PC-3 (cell line): ENCODE measurements at regions not wholly inside any gene's neighbourhood (a gene's known extent, or its start where the extent isn't known, plus 50 kb on each side); places are given as distances from the start of the nearest gene placed in this dataset.
A peak's percentile ranks its signal among the peaks of the same experiment; 100 is the strongest.

ENCODE experiments used
- ATAC-seq: fragments of 200-7000 bp; cut with Tn5 transposase; 2 replicates; pipeline ENCODE4 v1.9.1; 2020; ENCODE audit warnings: mild to moderate bottlenecking, moderate library complexity
- BruUV-seq: library from RNA; stranded (reverse); fragments of 400-500 nt; replicated peaks from 2 replicates; lab custom pipeline; 2021; lab: Mats Ljungman, UMichigan
- CTCF ChIA-PET: fragments of 300-600 bp; sonication (Branson Sonifier 250); formaldehyde crosslinking; loops from one replicate; lab custom pipeline; 2022; ENCODE audit warnings: antibody characterized with exemption; lab: Charles Lee
- POLR2A ChIA-PET: fragments of 300-600 bp; sonication (Branson Sonifier 250); formaldehyde crosslinking; loops from one replicate; lab custom pipeline; 2022; ENCODE audit warnings: antibody characterized with exemption; ENCODE audit not compliant: unreplicated experiment; lab: Charles Lee
- DNase-seq: peaks from one replicate; pipeline ENCODE4 v3.0.0-alpha.2; 2015
- H2AFZ ChIP-seq: fragments of 300-600 bp; sonication (generic); 2 replicates; pipeline ENCODE4 v1.6.0; 2016; ENCODE audit warnings: antibody characterized with exemption, low read length
- H3F3A ChIP-seq: fragments of 300-600 bp; sonication (generic); one replicate; pipeline ENCODE4 v1.6.0; 2017; ENCODE audit warnings: antibody characterized with exemption, low read length, control low read depth, mild to moderate bottlenecking; ENCODE audit not compliant: unreplicated experiment
- H3K27ac ChIP-seq: fragments of 300-600 bp; sonication (generic); 2 replicates; pipeline ENCODE4 v1.5.1; 2016; ENCODE audit warnings: mild to moderate bottlenecking, low read length
- H3K27me3 ChIP-seq: fragments of 300-600 bp; sonication (generic); 2 replicates; pipeline ENCODE4 v1.6.1; 2016; ENCODE audit warnings: low read length, mixed read lengths
- H3K36me3 ChIP-seq: fragments of 300-600 bp; sonication (generic); 2 replicates; pipeline ENCODE4 v1.6.1; 2016; ENCODE audit warnings: low read depth, mixed run types, low read length, mixed read lengths
- H3K4me1 ChIP-seq: fragments of 300-600 bp; sonication (generic); 2 replicates; pipeline ENCODE4 v1.5.1; 2016; ENCODE audit warnings: low read length; ENCODE audit not compliant: insufficient read depth
- H3K4me2 ChIP-seq: fragments of 300-600 bp; sonication (generic); 2 replicates; pipeline ENCODE4 v1.6.0; 2016; ENCODE audit warnings: low read length
- H3K4me3 ChIP-seq: fragments of 300-600 bp; sonication (generic); 2 replicates; pipeline ENCODE4 v1.5.1; 2016; ENCODE audit warnings: mild to moderate bottlenecking, low read length, mixed read lengths
- H3K79me2 ChIP-seq: fragments of 300-600 bp; sonication (generic); 2 replicates; pipeline ENCODE4 v1.6.1; 2017; ENCODE audit warnings: low read length, mixed read lengths
- H3K9ac ChIP-seq: fragments of 300-600 bp; sonication (generic); 2 replicates; pipeline ENCODE4 v1.6.0; 2016; ENCODE audit warnings: mild to moderate bottlenecking, low read length
- H3K9me2 ChIP-seq: fragments of 300-600 bp; sonication (generic); replicated peaks from 2 replicates; pipeline ENCODE4 v1.6.1; 2016; ENCODE audit warnings: mixed run types, low read length, mixed read lengths
- H3K9me3 ChIP-seq: fragments of 300-600 bp; sonication (generic); 2 replicates; pipeline ENCODE4 v1.6.1; 2016; ENCODE audit warnings: low read length, mixed read lengths
- H4K20me1 ChIP-seq: fragments of 300-600 bp; sonication (generic); 2 replicates; pipeline ENCODE4 v1.6.1; 2016; ENCODE audit warnings: low read length, mixed read lengths
- CTCF ChIP-seq: fragments of 300-600 bp; sonication (generic); conservative IDR thresholded peaks from 2 replicates; pipeline ENCODE4 v1.5.1; 2017; ENCODE audit warnings: antibody characterized with exemption, low read depth, mild to moderate bottlenecking, low read length
- EZH2 ChIP-seq: fragments of 300-600 bp; sonication (generic); IDR thresholded peaks from one replicate; pipeline ENCODE4 v1.6.1; 2017; ENCODE audit warnings: antibody characterized with exemption, mild to moderate bottlenecking, low read length; ENCODE audit not compliant: unreplicated experiment
- EZH2phosphoT487 ChIP-seq: fragments of 300-600 bp; sonication (generic); IDR thresholded peaks from 2 replicates; pipeline ENCODE4 v1.6.1; 2018; ENCODE audit warnings: mild to moderate bottlenecking, antibody characterized with exemption, low read length, borderline replicate concordance
- intact Hi-C: fragments of 100-400 bp; cut with micrococcal nuclease; formaldehyde crosslinking; loops from 2 replicates; pipeline ENCODE4 v1.9.0; 2023

DNA sequence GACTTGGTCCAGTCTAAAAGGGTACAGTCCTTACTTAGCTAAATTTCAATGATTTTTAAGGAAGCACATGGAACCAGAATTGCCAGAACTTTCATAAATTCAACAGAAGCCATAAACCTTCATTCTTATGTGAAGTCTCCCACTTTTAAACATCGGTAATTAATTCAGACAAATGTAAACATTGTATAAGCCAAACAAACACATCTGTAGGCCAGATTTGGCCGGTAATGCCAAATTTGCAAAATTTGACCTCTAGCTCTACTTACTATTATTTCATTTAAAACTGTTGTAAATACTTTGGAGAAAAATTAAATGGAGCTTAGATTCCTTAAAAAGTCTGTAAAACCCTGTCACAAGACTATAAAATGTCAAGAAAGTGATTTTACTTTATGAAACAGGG is 83.2 kb upstream of the GALNT5 start:
- intact Hi-C loops = no loop called here
- peaks cover 23% of the 10 kb centered on the region for H3K4me1 ChIP-seq
- no peaks in the 10 kb centered on the region for H3F3A ChIP-seq
- no peaks in the 10 kb centered on the region for H4K20me1 ChIP-seq
- H2AFZ ChIP-seq = peak overlapping the region; percentile 2; the same call in 1 of the 2 replicates
- H3K27ac ChIP-seq = peak overlapping the region; percentile 58
- no peak overlapping the region for H3K4me3 ChIP-seq
- no TSS peak for BruUV-seq
- H3K79me2 ChIP-seq = no peaks in the 10 kb centered on the region
- no peaks in the 10 kb centered on the region for H3K27me3 ChIP-seq
- TF ChIP-seq CTCF (no peak), EZH2phosphoT487 (no peak), EZH2 (no peak)
- H3K9ac ChIP-seq = peak overlapping the region; percentile 12; the same call in 1 of the 2 replicates
- ChIA-PET CTCF (no interaction called here), POLR2A (no interaction called here)
- ATAC-seq (no peak), DNase-seq (no peak)
- no peaks in the 10 kb centered on the region for H3K9me3 ChIP-seq
- H3K4me2 ChIP-seq = peak overlapping the region; percentile 5
- H3K36me3 ChIP-seq = no peaks in the 10 kb centered on the region
- no peaks in the 10 kb centered on the region for H3K9me2 ChIP-seq

DNA sequence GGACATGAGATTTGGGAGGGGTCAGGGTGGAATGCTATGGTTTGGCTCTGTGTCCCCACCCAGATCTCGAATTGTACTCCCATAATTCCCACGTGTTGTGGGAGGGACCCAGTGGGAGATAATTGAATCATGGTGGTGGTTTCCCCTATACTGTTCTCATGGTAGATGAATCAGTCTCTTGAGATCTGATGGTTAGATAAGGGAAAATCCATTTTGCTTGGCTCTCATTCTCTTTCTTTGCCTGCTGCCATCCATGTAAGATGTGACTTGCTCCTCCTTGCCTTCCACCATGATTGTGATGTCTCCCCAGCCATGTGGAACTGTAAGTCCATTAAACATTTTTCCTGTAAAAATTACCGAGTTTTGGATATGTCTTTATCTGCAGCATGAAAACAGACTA is 80.9 kb upstream of the GALNT5 start:
- ChIA-PET CTCF (no interaction called here), POLR2A (no interaction called here)
- H3F3A ChIP-seq = no peaks in the 10 kb centered on the region
- H3K9me2 ChIP-seq = no peaks in the 10 kb centered on the region
- H3K4me2 ChIP-seq = no peak overlapping the region
- H2AFZ ChIP-seq = no peak overlapping the region
- peaks cover 18% of the 10 kb centered on the region for H3K4me1 ChIP-seq
- no peaks in the 10 kb centered on the region for H3K9me3 ChIP-seq
- H3K27ac ChIP-seq = no peak overlapping the region
- no peaks in the 10 kb centered on the region for H3K36me3 ChIP-seq
- intact Hi-C loops = no loop called here
- DNase-seq (no peak), ATAC-seq (no peak)
- BruUV-seq = no TSS peak
- H3K9ac ChIP-seq = no peak overlapping the region
- H3K27me3 ChIP-seq = no peaks in the 10 kb centered on the region
- no peaks in the 10 kb centered on the region for H4K20me1 ChIP-seq
- no peaks in the 10 kb centered on the region for H3K79me2 ChIP-seq
- no peak overlapping the region for H3K4me3 ChIP-seq
- TF ChIP-seq EZH2 = no peak
- TF ChIP-seq EZH2phosphoT487 = no peak
- TF ChIP-seq CTCF = no peak

GRCh38 chr2:157178874-157179273 is 78.6 kb upstream of the GALNT5 start:
- no peaks in the 10 kb centered on the region for H3K36me3 ChIP-seq
- no peaks in the 10 kb centered on the region for H4K20me1 ChIP-seq
- no peaks in the 10 kb centered on the region for H3K79me2 ChIP-seq
- DNase-seq = no peak
- intact Hi-C loops = no loop called here
- BruUV-seq = no TSS peak
- H3K4me2 ChIP-seq = no peak overlapping the region
- no peaks in the 10 kb centered on the region for H3F3A ChIP-seq
- no peak for ATAC-seq
- H3K27me3 ChIP-seq = no peaks in the 10 kb centered on the region
- H3K4me3 ChIP-seq = no peak overlapping the region
- CTCF ChIA-PET = interaction anchor here (0.6 kb wide), 1 partner anchor 21 kb away, joined by 3 read pairs; no protein-coding TSS in a partner anchor
- no peak for TF ChIP-seq EZH2phosphoT487
- TF ChIP-seq CTCF = peak; percentile 42
- peaks cover 20% of the 10 kb centered on the region for H3K4me1 ChIP-seq
- H3K9me2 ChIP-seq = no peaks in the 10 kb centered on the region
- H3K9me3 ChIP-seq = no peaks in the 10 kb centered on the region
- no peak overlapping the region for H3K9ac ChIP-seq
- POLR2A ChIA-PET = no interaction called here
- H2AFZ ChIP-seq = no peak overlapping the region
- H3K27ac ChIP-seq = no peak overlapping the region
